KMS-11 (cell line): ENCODE measurements at regions not wholly inside any gene's neighbourhood (a gene's known extent, or its start where the extent isn't known, plus 50 kb on each side); places are given as distances from the start of the nearest gene placed in this dataset.
"Not testable (repeated sequence)": the region's sequence is repeated elsewhere in the genome, so short reads cannot be mapped to it uniquely, and the experiment has no call there.

Experiments used
- H2AFZ ChIP-seq: fragments of 200-600 bp; sonication (generic); 2 replicates; pipeline ENCODE4 v1.6.1; 2016; ENCODE audit warnings: antibody characterized with exemption, mixed run types, low read depth
- H3K27ac ChIP-seq: fragments of 200-600 bp; sonication (generic); 2 replicates; pipeline ENCODE4 v1.6.1; 2016; ENCODE audit warnings: mild to moderate bottlenecking, mixed run types
- H3K27me3 ChIP-seq: fragments of 200-600 bp; sonication (generic); 2 replicates; pipeline ENCODE4 v1.6.1; 2017; ENCODE audit warnings: mild to moderate bottlenecking, low read depth, mixed run types, moderate library complexity; ENCODE audit not compliant: insufficient read depth
- H3K36me3 ChIP-seq: fragments of 200-600 bp; sonication (generic); 2 replicates; pipeline ENCODE4 v1.6.1; 2017; ENCODE audit warnings: mild to moderate bottlenecking, mixed run types; ENCODE audit not compliant: insufficient read depth
- H3K4me1 ChIP-seq: fragments of 200-600 bp; sonication (generic); 2 replicates; pipeline ENCODE4 v1.6.1; 2016; ENCODE audit warnings: mild to moderate bottlenecking, low read depth, mixed run types; ENCODE audit not compliant: poor library complexity, severe bottlenecking
- H3K4me2 ChIP-seq: fragments of 200-600 bp; sonication (generic); 2 replicates; pipeline ENCODE4 v1.7.0; 2016; ENCODE audit warnings: mild to moderate bottlenecking, mixed run types
- H3K4me3 ChIP-seq: fragments of 200-600 bp; sonication (generic); IDR thresholded peaks from 2 replicates; pipeline ENCODE4 v1.6.1; 2017; ENCODE audit warnings: low read depth, low read length, mixed read lengths; ENCODE audit not compliant: insufficient read depth
- H3K79me2 ChIP-seq: fragments of 200-600 bp; sonication (generic); 2 replicates; pipeline ENCODE4 v1.6.1; 2016; ENCODE audit warnings: low read depth, mixed run types; ENCODE audit not compliant: insufficient read depth
- H3K9ac ChIP-seq: fragments of 200-600 bp; sonication (generic); 2 replicates; pipeline ENCODE4 v1.6.1; 2016; ENCODE audit warnings: mild to moderate bottlenecking, mixed run types
- H4K20me1 ChIP-seq: fragments of 200-600 bp; sonication (generic); 2 replicates; pipeline ENCODE4 v1.6.1; 2016; ENCODE audit warnings: mild to moderate bottlenecking, mixed run types; ENCODE audit not compliant: insufficient read depth
- CTCF ChIP-seq: fragments of 200-600 bp; sonication (generic); conservative IDR thresholded peaks from 2 replicates; pipeline ENCODE4 v1.6.1; 2017; ENCODE audit warnings: low read depth, mild to moderate bottlenecking, antibody characterized with exemption, low read length, moderate library complexity, mixed read lengths

GRCh38 chr4:18105030-18106011 is 83.8 kb upstream of the LCORL start:
- Histone ChIP-seq H3K4me2 (no peak overlapping the region), H3K27ac (no peak overlapping the region), H2AFZ (no peak overlapping the region), H3K36me3 (no peaks in the 10 kb centered on the region), H3K79me2 (no peaks in the 10 kb centered on the region), H3K27me3 (no peaks in the 10 kb centered on the region), H3K4me3 (no peak overlapping the region), H3K4me1 (no peaks in the 10 kb centered on the region), H3K9ac (no peak overlapping the region), H4K20me1 (no peaks in the 10 kb centered on the region)
- TF ChIP-seq CTCF, result no peak

GRCh38 chr4:18103876-18104605 is 82.5 kb upstream of the LCORL start:
- Histone ChIP-seq H3K36me3 (no peaks in the 10 kb centered on the region), H3K9ac (no peak overlapping the region), H3K4me1 (no peaks in the 10 kb centered on the region), H3K27me3 (no peaks in the 10 kb centered on the region), H2AFZ (no peak overlapping the region), H3K27ac (no peak overlapping the region), H4K20me1 (no peaks in the 10 kb centered on the region), H3K4me2 (no peak overlapping the region), H3K79me2 (no peaks in the 10 kb centered on the region), H3K4me3 (no peak overlapping the region)
- no peak for TF ChIP-seq CTCF

GRCh38 chr4:18100657-18101056 is 79.1 kb upstream of the LCORL start:
- Histone ChIP-seq H3K4me3 (no peak overlapping the region), H3K36me3 (no peaks in the 10 kb centered on the region), H3K27ac (no peak overlapping the region), H3K27me3 (no peaks in the 10 kb centered on the region), H2AFZ (no peak overlapping the region), H4K20me1 (no peaks in the 10 kb centered on the region), H3K79me2 (no peaks in the 10 kb centered on the region), H3K4me2 (no peak overlapping the region), H3K9ac (no peak overlapping the region), H3K4me1 (no peaks in the 10 kb centered on the region)
- TF ChIP-seq CTCF, result no peak

- not testable (repeated sequence) for H3K4me1 ChIP-seq, H3K36me3 ChIP-seq, H4K20me1 ChIP-seq, H3K27ac ChIP-seq, H3K9ac ChIP-seq, H2AFZ ChIP-seq, H3K79me2 ChIP-seq, H3K4me2 ChIP-seq, H3K27me3 ChIP-seq, H3K4me3 ChIP-seq
Observed at GRCh38 chr4:18090447-18090846, 68.9 kb upstream of the LCORL start.
